Natural killer cell (primary cell): ENCODE measurements at regions not wholly inside any gene's neighbourhood (a gene's known extent, or its start where the extent isn't known, plus 50 kb on each side); places are given as distances from the start of the nearest gene placed in this dataset.
"Not testable (repeated sequence)": the region's sequence is repeated elsewhere in the genome, so short reads cannot be mapped to it uniquely, and the experiment has no call there.

Experiments
- ATAC-seq, 3 donors: fragments of 150-1000 bp in 2 of 3; fragments of 200-7000 bp in 1 of 3; cut with Tn5 transposase; 1 replicate in 1 of 3; 2 replicates in 2 of 3; pipeline ENCODE4 v1.10.0; 2021; ENCODE audit warnings: mild to moderate bottlenecking in 2 of 3, moderate library complexity in 2 of 3
- DNase-seq, 2 donors: peaks; one replicate each; pipeline versions ENCODE4 v3.0.0 to v3.0.0-alpha.2; 2013 to 2021; ENCODE audit warnings: mixed read lengths in 1 of 2
- H3K27ac ChIP-seq: one replicate; pipeline ENCODE4 v1.5.1; 2013; ENCODE audit warnings: mild to moderate bottlenecking, low read length
- H3K27me3 ChIP-seq: one replicate; pipeline ENCODE4 v1.6.1; 2013; ENCODE audit warnings: low read length; ENCODE audit not compliant: control insufficient read depth, insufficient read depth
- H3K36me3 ChIP-seq: one replicate; pipeline ENCODE4 v1.6.1; 2013; ENCODE audit warnings: low read length; ENCODE audit not compliant: control insufficient read depth, insufficient read depth
- H3K4me1 ChIP-seq: one replicate; pipeline ENCODE4 v1.6.1; 2013; ENCODE audit warnings: low read length; ENCODE audit not compliant: control insufficient read depth, insufficient read depth
- H3K4me3 ChIP-seq: one replicate; pipeline ENCODE4 v1.5.1; 2013; ENCODE audit warnings: low read length
- H3K9me3 ChIP-seq: one replicate; pipeline ENCODE4 v1.6.1; 2013; ENCODE audit warnings: low read length; ENCODE audit not compliant: control insufficient read depth, insufficient read depth
- H3K27ac Mint-ChIP-seq, 2 donors: one replicate each; pipeline ENCODE4 v1.8.0; 2022; ENCODE audit warnings: mild to moderate bottlenecking in 2 of 2, mixed read lengths in 2 of 2, moderate library complexity in 1 of 2
- H3K27me3 Mint-ChIP-seq, 2 donors: one replicate each; pipeline ENCODE4 v1.8.0; 2022; ENCODE audit warnings: low read depth in 2 of 2, mixed read lengths in 2 of 2
- H3K36me3 Mint-ChIP-seq: one replicate; pipeline ENCODE4 v1.8.0; 2022; ENCODE audit warnings: mixed read lengths
- H3K4me1 Mint-ChIP-seq, 2 donors: one replicate each; pipeline ENCODE4 v1.8.0; 2022; ENCODE audit warnings: mixed read lengths in 2 of 2
- H3K4me3 Mint-ChIP-seq: one replicate; pipeline ENCODE4 v1.8.0; 2022; ENCODE audit warnings: mild to moderate bottlenecking, moderate library complexity, mixed read lengths
- H3K9me3 Mint-ChIP-seq, 2 donors: one replicate each; pipeline ENCODE4 v1.8.0; 2022; ENCODE audit warnings: mixed read lengths in 2 of 2
- WGBS: methylation state at CpG from one replicate; pipeline ENCODE4 v1.1.7; 2013; ENCODE audit warnings: missing lambda C conversion rate; ENCODE audit not compliant: insufficient coverage; 5-methylcytosine and 5-hydroxymethylcytosine counted together
- intact Hi-C: fragments of 100-400 bp; cut with micrococcal nuclease; formaldehyde crosslinking; loops from one replicate; pipeline ENCODE4 v1.14.2; 2022
- TF ChIP-seq, protein P1 (sequence below): fragments of 200-600 bp; IDR thresholded peaks from one replicate; pipeline ENCODE4 v1.8.0; 2022; ENCODE audit warnings: antibody characterized with exemption

DNA sequence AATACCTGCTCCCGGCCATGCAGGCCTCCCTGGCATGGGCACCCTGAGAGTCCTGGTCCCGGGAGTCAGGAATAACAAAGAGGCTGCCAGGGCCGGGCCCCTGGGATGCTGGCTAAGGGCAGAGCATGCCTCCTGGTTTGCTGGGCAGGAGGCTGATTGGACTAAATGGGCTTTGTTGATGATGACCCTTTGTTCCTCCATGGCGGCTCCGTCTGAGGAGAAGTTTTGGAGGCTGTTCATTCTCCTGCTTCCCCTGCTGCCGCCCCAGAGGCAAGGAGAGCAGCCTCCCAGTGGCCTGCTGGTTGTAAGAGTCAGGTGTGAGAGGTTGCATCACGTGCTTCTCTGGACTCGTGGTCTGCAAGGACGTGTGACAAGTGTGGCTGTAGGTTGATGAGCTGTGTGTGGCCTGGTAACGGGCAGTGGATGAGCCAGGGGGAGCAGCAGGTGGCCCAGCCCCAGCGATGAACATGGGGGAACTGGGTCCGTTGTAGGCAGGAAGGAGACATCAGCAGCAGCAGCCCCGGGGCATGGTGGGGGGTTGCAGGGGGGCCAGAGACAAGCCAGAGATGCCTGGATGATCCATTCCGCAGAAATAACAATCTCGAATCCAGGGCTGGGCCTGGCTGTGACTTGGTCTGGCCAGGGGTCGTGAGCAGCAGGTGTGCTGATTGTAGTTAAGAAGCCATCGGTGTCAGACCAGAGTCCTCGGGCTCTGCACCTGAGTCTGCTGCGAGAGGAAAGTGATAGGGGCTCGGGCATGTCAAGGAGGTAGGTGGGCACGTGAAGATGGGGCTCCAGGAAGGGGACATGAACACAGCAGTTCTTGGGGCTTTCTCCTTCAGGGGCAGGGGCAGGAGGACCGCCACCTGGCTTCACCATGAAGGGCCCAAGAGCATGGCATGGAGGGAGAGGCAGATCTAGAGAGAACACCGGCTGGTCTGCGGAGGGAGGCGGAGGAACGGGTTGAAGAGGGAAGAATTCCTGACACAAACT is 101.4 kb downstream of the TNFRSF13B start:
- Mint-ChIP-seq H3K27ac (no peak overlapping the region), H3K27me3 (no peaks in the 10 kb centered on the region), H3K4me1 (no peaks in the 10 kb centered on the region), H3K36me3 (no peaks in the 10 kb centered on the region), H3K9me3 (no peaks in the 10 kb centered on the region), H3K4me3 (no peak overlapping the region)
- ATAC-seq (no peak), DNase-seq (no peak)
- Histone ChIP-seq H3K4me3 (no peak overlapping the region), H3K27ac (no peak overlapping the region), H3K36me3 (no peaks in the 10 kb centered on the region), H3K4me1 (no peaks in the 10 kb centered on the region), H3K9me3 (no peaks in the 10 kb centered on the region), H3K27me3 (no peaks in the 10 kb centered on the region)
- TF ChIP-seq, protein P1, sequence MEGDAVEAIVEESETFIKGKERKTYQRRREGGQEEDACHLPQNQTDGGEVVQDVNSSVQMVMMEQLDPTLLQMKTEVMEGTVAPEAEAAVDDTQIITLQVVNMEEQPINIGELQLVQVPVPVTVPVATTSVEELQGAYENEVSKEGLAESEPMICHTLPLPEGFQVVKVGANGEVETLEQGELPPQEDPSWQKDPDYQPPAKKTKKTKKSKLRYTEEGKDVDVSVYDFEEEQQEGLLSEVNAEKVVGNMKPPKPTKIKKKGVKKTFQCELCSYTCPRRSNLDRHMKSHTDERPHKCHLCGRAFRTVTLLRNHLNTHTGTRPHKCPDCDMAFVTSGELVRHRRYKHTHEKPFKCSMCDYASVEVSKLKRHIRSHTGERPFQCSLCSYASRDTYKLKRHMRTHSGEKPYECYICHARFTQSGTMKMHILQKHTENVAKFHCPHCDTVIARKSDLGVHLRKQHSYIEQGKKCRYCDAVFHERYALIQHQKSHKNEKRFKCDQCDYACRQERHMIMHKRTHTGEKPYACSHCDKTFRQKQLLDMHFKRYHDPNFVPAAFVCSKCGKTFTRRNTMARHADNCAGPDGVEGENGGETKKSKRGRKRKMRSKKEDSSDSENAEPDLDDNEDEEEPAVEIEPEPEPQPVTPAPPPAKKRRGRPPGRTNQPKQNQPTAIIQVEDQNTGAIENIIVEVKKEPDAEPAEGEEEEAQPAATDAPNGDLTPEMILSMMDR = no peak
- intact Hi-C loops = no loop called here
- WGBS = 79% methylated on average over 26 of the region's 26 CpGs

DNA sequence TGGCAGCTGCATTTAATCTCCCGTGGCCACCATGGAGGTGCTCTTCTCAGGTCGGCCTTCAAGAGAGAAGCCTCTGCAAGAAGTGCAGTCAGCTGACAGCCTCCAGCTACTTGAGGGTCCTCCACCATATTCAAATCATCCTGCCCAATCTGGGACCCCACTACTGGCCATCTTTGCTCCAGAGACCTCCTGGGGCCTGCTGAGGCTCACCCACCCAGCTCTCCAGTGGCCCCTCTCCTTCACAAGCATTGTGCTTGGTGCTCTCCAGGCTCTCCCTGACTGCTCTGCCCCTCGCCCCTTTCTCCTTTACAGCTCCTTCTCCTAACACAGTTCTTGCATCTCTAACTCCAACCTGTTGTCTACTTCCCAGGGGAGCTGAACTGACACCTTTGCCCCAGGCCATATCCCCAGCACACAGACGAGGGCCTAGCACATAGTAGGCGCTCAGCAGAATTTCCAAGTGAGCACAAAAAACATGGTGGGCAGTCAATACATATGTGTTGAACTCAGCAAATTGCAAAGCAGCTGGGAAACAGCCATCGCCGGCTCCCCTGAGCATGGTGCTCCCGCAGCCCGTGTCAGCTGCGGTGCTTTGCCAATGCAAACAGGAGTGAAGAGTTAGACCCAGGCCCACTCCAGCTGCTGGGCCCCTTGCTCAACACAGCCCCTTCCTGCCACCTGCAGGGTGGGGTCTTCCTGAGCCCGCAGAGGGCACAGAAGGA is 102.2 kb downstream of the TNFRSF13B start:
- H3K4me1 Mint-ChIP-seq, H3K4me1 ChIP-seq, H3K4me3 Mint-ChIP-seq, H3K27ac Mint-ChIP-seq, H3K36me3 ChIP-seq, H3K27me3 ChIP-seq, H3K36me3 Mint-ChIP-seq, intact Hi-C loops, ATAC-seq, H3K27me3 Mint-ChIP-seq, DNase-seq, H3K27ac ChIP-seq, H3K9me3 Mint-ChIP-seq, H3K4me3 ChIP-seq, H3K9me3 ChIP-seq: not testable (repeated sequence)
- 90% methylated on average over 10 of the region's 11 CpGs for WGBS

DNA sequence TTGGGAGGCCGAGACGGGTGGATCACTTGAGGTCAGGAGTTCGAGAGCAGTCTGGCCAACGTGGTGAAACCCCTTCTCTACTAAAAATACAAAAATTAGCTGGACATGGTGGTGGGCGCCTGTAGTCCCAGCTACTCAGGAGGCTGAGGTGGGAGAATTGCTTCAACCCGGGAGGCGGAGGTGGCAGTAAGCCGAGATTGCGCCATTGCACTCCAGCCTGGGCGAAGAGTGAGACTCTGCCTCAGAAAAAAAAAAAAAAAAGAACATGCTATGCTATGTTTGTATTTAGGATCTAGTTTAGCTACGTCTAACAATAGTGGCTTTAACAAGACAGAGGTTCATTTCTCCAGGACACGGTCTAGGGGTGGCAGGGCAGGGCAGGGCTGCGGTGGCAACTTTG is 103.3 kb downstream of the TNFRSF13B start:
- ATAC-seq, H3K4me1 Mint-ChIP-seq, intact Hi-C loops, DNase-seq, H3K9me3 Mint-ChIP-seq, H3K27me3 Mint-ChIP-seq, H3K4me3 Mint-ChIP-seq, H3K27ac ChIP-seq, H3K9me3 ChIP-seq, H3K36me3 ChIP-seq, H3K27ac Mint-ChIP-seq, H3K36me3 Mint-ChIP-seq, H3K4me1 ChIP-seq, H3K27me3 ChIP-seq, H3K4me3 ChIP-seq: not testable (repeated sequence)
- WGBS = 86% methylated on average over 13 of the region's 13 CpGs

DNA sequence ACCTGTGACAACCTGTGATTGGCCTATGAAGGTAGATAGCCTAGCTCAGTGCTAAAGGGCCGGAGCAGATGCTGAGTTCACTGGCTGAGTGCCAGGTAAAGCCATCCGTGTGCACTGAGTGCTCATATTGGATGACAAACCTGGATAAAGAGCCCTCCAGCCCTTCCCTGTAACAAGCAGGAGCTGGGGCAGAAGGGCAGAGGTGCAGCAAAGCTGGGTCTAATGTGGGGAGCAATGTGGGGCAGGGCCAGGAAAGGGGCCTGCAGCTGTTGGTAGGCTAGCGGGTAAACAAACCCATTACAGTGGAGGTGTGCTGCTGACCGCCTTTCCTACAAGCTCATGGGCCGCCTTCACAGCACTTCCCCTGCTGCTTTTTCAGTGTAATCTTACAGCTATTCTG is 104.4 kb downstream of the TNFRSF13B start:
- H3K27me3 ChIP-seq, ATAC-seq, H3K4me3 Mint-ChIP-seq, H3K9me3 ChIP-seq, H3K4me3 ChIP-seq, H3K36me3 ChIP-seq, H3K27ac Mint-ChIP-seq, DNase-seq, H3K36me3 Mint-ChIP-seq, intact Hi-C loops, H3K4me1 Mint-ChIP-seq, H3K27me3 Mint-ChIP-seq, H3K4me1 ChIP-seq, H3K27ac ChIP-seq, H3K9me3 Mint-ChIP-seq: not testable (repeated sequence)
- no CpG with 5 or more reads among the region's 5 CpGs for WGBS

DNA sequence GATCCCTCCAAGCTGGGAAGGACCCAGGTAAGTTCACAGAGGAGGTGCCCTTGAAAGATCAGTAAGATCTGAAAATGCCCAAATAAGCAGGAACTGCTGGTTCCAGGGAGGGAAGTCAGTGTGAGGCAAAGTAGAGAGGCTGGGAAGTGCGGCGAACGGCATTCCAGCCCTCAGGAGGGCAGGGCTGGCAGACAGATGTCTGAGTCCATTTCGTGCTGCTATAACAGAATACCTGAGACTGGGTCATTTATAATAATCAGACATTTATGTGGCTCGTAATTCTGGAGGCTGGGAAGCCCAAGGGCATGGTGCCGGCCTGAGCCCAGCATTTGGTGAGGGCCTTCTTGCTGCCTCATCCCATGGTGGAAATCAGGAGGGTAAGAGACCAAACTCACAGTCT is 105.1 kb downstream of the TNFRSF13B start:
- H3K36me3 Mint-ChIP-seq, H3K27me3 Mint-ChIP-seq: not testable (repeated sequence)
- WGBS = 97% methylated on average over 6 of the region's 6 CpGs

More for the DNA sequence above, 105.1 kb downstream of the TNFRSF13B start:
- H3K9me3 Mint-ChIP-seq, H3K9me3 ChIP-seq, DNase-seq, H3K4me3 Mint-ChIP-seq, H3K4me1 Mint-ChIP-seq, H3K4me1 ChIP-seq, intact Hi-C loops, H3K27ac ChIP-seq, H3K36me3 ChIP-seq, H3K4me3 ChIP-seq, ATAC-seq, H3K27me3 ChIP-seq, H3K27ac Mint-ChIP-seq: not testable (repeated sequence)
